HPDE6-E6E7 (cell line): ENCODE measurements at regions not wholly inside any gene's neighbourhood (a gene's known extent, or its start where the extent isn't known, plus 50 kb on each side); places are given as distances from the start of the nearest gene placed in this dataset.

Experiments used
- DNase-seq: peaks from one replicate; pipeline ENCODE4 v3.0.0; 2011; ENCODE audit warnings: missing footprints; ENCODE audit errors: extremely low spot score

- DNase-seq, result no peak
These were observed 151.7 kb upstream of the ITGA4 start for GRCh38 chr2:181305301-181306123.

- no peak for DNase-seq
These were observed 150.4 kb upstream of the ITGA4 start for GRCh38 chr2:181306785-181307184.

- DNase-seq, result no peak
These were observed 149.8 kb upstream of the ITGA4 start for GRCh38 chr2:181307203-181307991.

- no peak for DNase-seq
These were observed 148.2 kb upstream of the ITGA4 start for GRCh38 chr2:181308766-181309515.

GRCh38 chr2:181309586-181309985 is 147.6 kb upstream of the ITGA4 start:
- no peak for DNase-seq

GRCh38 chr2:181310967-181311366 is 146.2 kb upstream of the ITGA4 start:
- DNase-seq, result no peak

GRCh38 chr2:181311837-181312236 is 145.3 kb upstream of the ITGA4 start:
- no peak for DNase-seq

- no peak for DNase-seq
These were observed 144.7 kb upstream of the ITGA4 start for GRCh38 chr2:181312515-181312927.

GRCh38 chr2:181313845-181314244 is 143.3 kb upstream of the ITGA4 start:
- no peak for DNase-seq

GRCh38 chr2:181314551-181314950 is 142.6 kb upstream of the ITGA4 start:
- DNase-seq, result no peak

- DNase-seq, result no peak
These were observed 139.7 kb upstream of the ITGA4 start for GRCh38 chr2:181317511-181317910.

GRCh38 chr2:181318504-181319280 is 138.5 kb upstream of the ITGA4 start:
- DNase-seq, result no peak

GRCh38 chr2:181319286-181319685 is 137.9 kb upstream of the ITGA4 start:
- DNase-seq, result no peak

- no peak for DNase-seq
These were observed 136.5 kb upstream of the ITGA4 start for GRCh38 chr2:181320638-181321037.

- DNase-seq, result no peak
These were observed 132.3 kb upstream of the ITGA4 start for GRCh38 chr2:181324912-181325311.

GRCh38 chr2:181326661-181327060 is 130.5 kb upstream of the ITGA4 start:
- no peak for DNase-seq

GRCh38 chr2:181330286-181330685 is 126.9 kb upstream of the ITGA4 start:
- no peak for DNase-seq

- DNase-seq, result no peak
These were observed 125.1 kb upstream of the ITGA4 start for GRCh38 chr2:181332044-181332605.

- DNase-seq, result no peak
These were observed 122.9 kb upstream of the ITGA4 start for GRCh38 chr2:181334158-181334826.

GRCh38 chr2:181340891-181341290 is 116.3 kb upstream of the ITGA4 start:
- no peak for DNase-seq
